Fibroblast of villous mesenchyme (primary cell): ENCODE measurements at regions not wholly inside any gene's neighbourhood (a gene's known extent, or its start where the extent isn't known, plus 50 kb on each side); places are given as distances from the start of the nearest gene placed in this dataset.

Source experiments
- DNase-seq: peaks from one replicate; pipeline ENCODE4 v3.0.0-alpha.2; 2010; ENCODE audit warnings: low read depth
- H3K4me3 ChIP-seq: 2 replicates; pipeline ENCODE4 v1.5.1; 2011; ENCODE audit warnings: low read depth, mild to moderate bottlenecking, low read length
- CTCF ChIP-seq: IDR thresholded peaks from 2 replicates; pipeline ENCODE4 v1.5.1; 2012; ENCODE audit warnings: low read depth, mild to moderate bottlenecking, low read length; ENCODE audit not compliant: insufficient read depth

GRCh38 chr3:59514865-59515482 is 465.1 kb upstream of the CFAP20DC start:
- DNase-seq: no peak
- H3K4me3 ChIP-seq: no peak overlapping the region
- no peak for TF ChIP-seq CTCF

- H3K4me3 ChIP-seq: no peak overlapping the region
- TF ChIP-seq CTCF: no peak
- DNase-seq: no peak
Observed at GRCh38 chr3:59513570-59513969, 463.7 kb upstream of the CFAP20DC start.

- no peak for DNase-seq
- no peak overlapping the region for H3K4me3 ChIP-seq
- TF ChIP-seq CTCF: no peak
Observed at GRCh38 chr3:59512066-59512465, 462.2 kb upstream of the CFAP20DC start.

GRCh38 chr3:59510576-59510975 is 460.8 kb upstream of the CFAP20DC start:
- TF ChIP-seq CTCF: no peak
- no peak overlapping the region for H3K4me3 ChIP-seq
- peak; percentile 2 for DNase-seq

GRCh38 chr3:59508273-59508672 is 458.4 kb upstream of the CFAP20DC start:
- no peak overlapping the region for H3K4me3 ChIP-seq
- TF ChIP-seq CTCF: no peak
- DNase-seq: no peak

GRCh38 chr3:59506191-59506590 is 456.4 kb upstream of the CFAP20DC start:
- no peak overlapping the region for H3K4me3 ChIP-seq
- no peak for TF ChIP-seq CTCF
- DNase-seq: no peak

- no peak for DNase-seq
- H3K4me3 ChIP-seq: no peak overlapping the region
- TF ChIP-seq CTCF: no peak
Observed at GRCh38 chr3:59503441-59503840, 453.6 kb upstream of the CFAP20DC start.
